ENCODE measurements at regions not wholly inside any gene's neighbourhood (a gene's known extent, or its start where the extent isn't known, plus 50 kb on each side); places are given as distances from the start of the nearest gene placed in this dataset.
A peak's percentile ranks its signal among the peaks of the same experiment; 100 is the strongest.

GRCh38 chr11:129277198-129277843 lies 85.2 kb upstream of the ARHGAP32 start (continued):
- TF ChIP-seq, protein P1, sequence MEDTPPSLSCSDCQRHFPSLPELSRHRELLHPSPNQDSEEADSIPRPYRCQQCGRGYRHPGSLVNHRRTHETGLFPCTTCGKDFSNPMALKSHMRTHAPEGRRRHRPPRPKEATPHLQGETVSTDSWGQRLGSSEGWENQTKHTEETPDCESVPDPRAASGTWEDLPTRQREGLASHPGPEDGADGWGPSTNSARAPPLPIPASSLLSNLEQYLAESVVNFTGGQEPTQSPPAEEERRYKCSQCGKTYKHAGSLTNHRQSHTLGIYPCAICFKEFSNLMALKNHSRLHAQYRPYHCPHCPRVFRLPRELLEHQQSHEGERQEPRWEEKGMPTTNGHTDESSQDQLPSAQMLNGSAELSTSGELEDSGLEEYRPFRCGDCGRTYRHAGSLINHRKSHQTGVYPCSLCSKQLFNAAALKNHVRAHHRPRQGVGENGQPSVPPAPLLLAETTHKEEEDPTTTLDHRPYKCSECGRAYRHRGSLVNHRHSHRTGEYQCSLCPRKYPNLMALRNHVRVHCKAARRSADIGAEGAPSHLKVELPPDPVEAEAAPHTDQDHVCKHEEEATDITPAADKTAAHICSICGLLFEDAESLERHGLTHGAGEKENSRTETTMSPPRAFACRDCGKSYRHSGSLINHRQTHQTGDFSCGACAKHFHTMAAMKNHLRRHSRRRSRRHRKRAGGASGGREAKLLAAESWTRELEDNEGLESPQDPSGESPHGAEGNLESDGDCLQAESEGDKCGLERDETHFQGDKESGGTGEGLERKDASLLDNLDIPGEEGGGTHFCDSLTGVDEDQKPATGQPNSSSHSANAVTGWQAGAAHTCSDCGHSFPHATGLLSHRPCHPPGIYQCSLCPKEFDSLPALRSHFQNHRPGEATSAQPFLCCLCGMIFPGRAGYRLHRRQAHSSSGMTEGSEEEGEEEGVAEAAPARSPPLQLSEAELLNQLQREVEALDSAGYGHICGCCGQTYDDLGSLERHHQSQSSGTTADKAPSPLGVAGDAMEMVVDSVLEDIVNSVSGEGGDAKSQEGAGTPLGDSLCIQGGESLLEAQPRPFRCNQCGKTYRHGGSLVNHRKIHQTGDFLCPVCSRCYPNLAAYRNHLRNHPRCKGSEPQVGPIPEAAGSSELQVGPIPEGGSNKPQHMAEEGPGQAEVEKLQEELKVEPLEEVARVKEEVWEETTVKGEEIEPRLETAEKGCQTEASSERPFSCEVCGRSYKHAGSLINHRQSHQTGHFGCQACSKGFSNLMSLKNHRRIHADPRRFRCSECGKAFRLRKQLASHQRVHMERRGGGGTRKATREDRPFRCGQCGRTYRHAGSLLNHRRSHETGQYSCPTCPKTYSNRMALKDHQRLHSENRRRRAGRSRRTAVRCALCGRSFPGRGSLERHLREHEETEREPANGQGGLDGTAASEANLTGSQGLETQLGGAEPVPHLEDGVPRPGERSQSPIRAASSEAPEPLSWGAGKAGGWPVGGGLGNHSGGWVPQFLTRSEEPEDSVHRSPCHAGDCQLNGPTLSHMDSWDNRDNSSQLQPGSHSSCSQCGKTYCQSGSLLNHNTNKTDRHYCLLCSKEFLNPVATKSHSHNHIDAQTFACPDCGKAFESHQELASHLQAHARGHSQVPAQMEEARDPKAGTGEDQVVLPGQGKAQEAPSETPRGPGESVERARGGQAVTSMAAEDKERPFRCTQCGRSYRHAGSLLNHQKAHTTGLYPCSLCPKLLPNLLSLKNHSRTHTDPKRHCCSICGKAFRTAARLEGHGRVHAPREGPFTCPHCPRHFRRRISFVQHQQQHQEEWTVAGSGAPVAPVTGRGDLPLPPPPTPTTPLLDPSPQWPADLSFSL (CRISPR knock-in tag; IDR thresholded peaks at IDR 0.05): no peak
- TF ChIP-seq REST (IDR thresholded peaks at IDR 0.05; ENCODE audit: borderline replicate concordance in 1 of 2, low read depth in 1 of 2, low read length in 2 of 2) (peak; percentile 55 to 94), SMAD9 (CRISPR knock-in tag; IDR thresholded peaks at IDR 0.05) (no peak), ZSCAN12 (CRISPR knock-in tag; IDR thresholded peaks at IDR 0.05) (no peak), ZNF841 (CRISPR knock-in tag; IDR thresholded peaks at IDR 0.05; ENCODE audit: borderline replicate concordance) (no peak), ZNF17 (CRISPR knock-in tag; IDR thresholded peaks at IDR 0.05) (no peak), AGO2 (optimal IDR thresholded peaks at IDR 0.05; ENCODE audit: low read depth, low read length) (no peak), ZUFSP (CRISPR knock-in tag; IDR thresholded peaks at IDR 0.05; ENCODE audit: borderline replicate concordance) (no peak), ZNF430 (CRISPR knock-in tag; IDR thresholded peaks at IDR 0.05) (no peak), ERF (CRISPR knock-in tag; IDR thresholded peaks at IDR 0.05) (0 out of 2 replicates have a peak, but pooled peaks have one; percentile 37), EHMT2 (IDR thresholded peaks at IDR 0.05; ENCODE audit: borderline replicate concordance, low read depth, low read length) (peak; percentile 68; the same call in 1 of the 2 replicates), CHD4 (IDR thresholded peaks at IDR 0.05; ENCODE audit: borderline replicate concordance, low read length) (no peak), SRSF9 (IDR thresholded peaks at IDR 0.05; ENCODE audit: borderline replicate concordance, insufficient read depth, low read depth, low read length, poor library complexity, severe bottlenecking) (no peak)
- TF ChIP-seq, protein P2, sequence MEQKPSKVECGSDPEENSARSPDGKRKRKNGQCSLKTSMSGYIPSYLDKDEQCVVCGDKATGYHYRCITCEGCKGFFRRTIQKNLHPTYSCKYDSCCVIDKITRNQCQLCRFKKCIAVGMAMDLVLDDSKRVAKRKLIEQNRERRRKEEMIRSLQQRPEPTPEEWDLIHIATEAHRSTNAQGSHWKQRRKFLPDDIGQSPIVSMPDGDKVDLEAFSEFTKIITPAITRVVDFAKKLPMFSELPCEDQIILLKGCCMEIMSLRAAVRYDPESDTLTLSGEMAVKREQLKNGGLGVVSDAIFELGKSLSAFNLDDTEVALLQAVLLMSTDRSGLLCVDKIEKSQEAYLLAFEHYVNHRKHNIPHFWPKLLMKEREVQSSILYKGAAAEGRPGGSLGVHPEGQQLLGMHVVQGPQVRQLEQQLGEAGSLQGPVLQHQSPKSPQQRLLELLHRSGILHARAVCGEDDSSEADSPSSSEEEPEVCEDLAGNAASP (CRISPR knock-in tag; IDR thresholded peaks at IDR 0.05; ENCODE audit: borderline replicate concordance): 0 out of 2 replicates have a peak, but pooled peaks have one; percentile 24

Data from HepG2 (cell line).